B cell (primary cell): ENCODE measurements at regions not wholly inside any gene's neighbourhood (a gene's known extent, or its start where the extent isn't known, plus 50 kb on each side); places are given as distances from the start of the nearest gene placed in this dataset.

ENCODE experiments used
- EZH2 ChIP-seq: IDR thresholded peaks from 2 replicates; pipeline ENCODE4 v1.6.1; 2012; ENCODE audit warnings: borderline replicate concordance, low read depth, mild to moderate bottlenecking, moderate library complexity, low read length; ENCODE audit not compliant: insufficient read depth, poor library complexity, severe bottlenecking
- TF ChIP-seq, protein P1 (sequence below): fragments of 200-600 bp; IDR thresholded peaks from one replicate; pipeline ENCODE4 v1.8.0; 2022; ENCODE audit warnings: antibody characterized with exemption, mild to moderate bottlenecking

DNA sequence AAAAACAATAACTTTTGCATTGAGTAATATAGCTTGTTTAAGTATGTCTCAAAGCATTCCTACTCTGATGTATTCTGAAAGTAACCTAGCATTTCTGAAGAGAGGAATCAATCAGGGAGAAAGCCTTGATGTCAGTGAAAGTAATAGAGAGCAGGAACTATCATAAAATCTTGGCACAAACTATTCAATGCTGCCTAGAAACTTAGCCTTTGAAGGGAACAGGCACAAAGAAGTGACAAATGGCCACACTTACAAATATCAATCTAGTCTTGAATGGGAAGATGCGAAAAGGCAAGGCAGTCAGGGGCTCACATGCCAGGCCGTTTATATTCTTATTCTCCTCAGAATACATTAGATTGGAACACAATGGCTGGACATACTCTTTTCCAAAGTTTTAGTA, 576.5 kb upstream of the ANO3 start:
- TF ChIP-seq, protein P1, sequence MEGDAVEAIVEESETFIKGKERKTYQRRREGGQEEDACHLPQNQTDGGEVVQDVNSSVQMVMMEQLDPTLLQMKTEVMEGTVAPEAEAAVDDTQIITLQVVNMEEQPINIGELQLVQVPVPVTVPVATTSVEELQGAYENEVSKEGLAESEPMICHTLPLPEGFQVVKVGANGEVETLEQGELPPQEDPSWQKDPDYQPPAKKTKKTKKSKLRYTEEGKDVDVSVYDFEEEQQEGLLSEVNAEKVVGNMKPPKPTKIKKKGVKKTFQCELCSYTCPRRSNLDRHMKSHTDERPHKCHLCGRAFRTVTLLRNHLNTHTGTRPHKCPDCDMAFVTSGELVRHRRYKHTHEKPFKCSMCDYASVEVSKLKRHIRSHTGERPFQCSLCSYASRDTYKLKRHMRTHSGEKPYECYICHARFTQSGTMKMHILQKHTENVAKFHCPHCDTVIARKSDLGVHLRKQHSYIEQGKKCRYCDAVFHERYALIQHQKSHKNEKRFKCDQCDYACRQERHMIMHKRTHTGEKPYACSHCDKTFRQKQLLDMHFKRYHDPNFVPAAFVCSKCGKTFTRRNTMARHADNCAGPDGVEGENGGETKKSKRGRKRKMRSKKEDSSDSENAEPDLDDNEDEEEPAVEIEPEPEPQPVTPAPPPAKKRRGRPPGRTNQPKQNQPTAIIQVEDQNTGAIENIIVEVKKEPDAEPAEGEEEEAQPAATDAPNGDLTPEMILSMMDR: no peak
- no peak for TF ChIP-seq EZH2
